ENCODE measurements at regions not wholly inside any gene's neighbourhood (a gene's known extent, or its start where the extent isn't known, plus 50 kb on each side); places are given as distances from the start of the nearest gene placed in this dataset.

- TF ChIP-seq CTCF (IDR thresholded peaks at IDR 0.05 in 2 of 3, conservative IDR thresholded peaks at IDR 0.05 in 1 of 3; ENCODE audit: control insufficient read depth in 2 of 3, extremely low read depth in 1 of 3, insufficient read depth in 1 of 3, low read depth in 3 of 3, low read length in 3 of 3), result no peak
- TF ChIP-seq IRF3 (IDR thresholded peaks at IDR 0.05), result no peak
- no peak for TF ChIP-seq POLR2AphosphoS5 (IDR thresholded peaks at IDR 0.05; ENCODE audit: low read length)
- TF ChIP-seq EP300 (IDR thresholded peaks at IDR 0.05; ENCODE audit: borderline replicate concordance in 1 of 2, control insufficient read depth in 1 of 2, low read depth in 2 of 2, low read length in 2 of 2), result no peak
- TF ChIP-seq POLR2A (IDR thresholded peaks at IDR 0.05; ENCODE audit: low read depth, low read length), result no peak
- no peak for TF ChIP-seq FOXM1 (IDR thresholded peaks at IDR 0.05; ENCODE audit: low read depth, low read length)
- TF ChIP-seq YY1 (IDR thresholded peaks at IDR 0.05; ENCODE audit: low read depth, low read length), result no peak
- no peak for TF ChIP-seq ZNF207 (IDR thresholded peaks at IDR 0.05; ENCODE audit: borderline replicate concordance)
- no peak for TF ChIP-seq JUND (IDR thresholded peaks at IDR 0.05; ENCODE audit: low read depth, low read length)
- TF ChIP-seq ATF7 (IDR thresholded peaks at IDR 0.05; ENCODE audit: low read depth), result no peak
- no peak for TF ChIP-seq ZBTB40 (IDR thresholded peaks at IDR 0.05; ENCODE audit: borderline replicate concordance)
- TF ChIP-seq EZH2 (IDR thresholded peaks at IDR 0.05; ENCODE audit: borderline replicate concordance, control insufficient read depth, low read depth, low read length), result no peak
Observed at GRCh38 chr3:76021376-76021775, 236.0 kb upstream of the ZNF717 start.
